Midbrain (tissue), 1 donor: ENCODE measurements at regions not wholly inside any gene's neighbourhood (a gene's known extent, or its start where the extent isn't known, plus 50 kb on each side); places are given as distances from the start of the nearest gene placed in this dataset.
A peak's percentile ranks its signal among the peaks of the same experiment; 100 is the strongest.

Experiments used
- DNase-seq: peaks from one replicate; lab custom pipeline; 2025; lab: John Stamatoyannopoulos, UW

DNA sequence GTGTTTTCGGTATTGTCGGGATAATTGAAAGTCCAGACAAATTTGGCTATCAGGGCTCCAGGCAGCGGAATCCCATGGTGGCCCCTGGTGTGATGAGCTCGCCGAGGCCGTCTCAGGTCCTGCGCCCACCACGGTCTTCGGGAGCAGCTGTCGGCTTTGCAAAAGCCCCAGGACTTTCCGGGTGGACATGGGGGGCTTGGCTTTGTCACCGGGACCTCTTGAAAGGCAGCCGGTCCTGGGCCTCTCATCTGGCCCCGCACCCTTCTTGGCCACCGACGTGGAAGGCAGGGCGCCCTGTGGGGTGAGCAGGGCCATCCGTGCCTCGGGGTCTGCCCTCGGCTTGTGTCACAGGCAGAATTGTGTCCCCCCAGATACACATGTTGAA lies 87.1 kb upstream of the ACTRT2 start:
- no peak for DNase-seq

GRCh38 chr1:2934642-2935081 lies 86.6 kb upstream of the ACTRT2 start:
- no peak for DNase-seq

DNA sequence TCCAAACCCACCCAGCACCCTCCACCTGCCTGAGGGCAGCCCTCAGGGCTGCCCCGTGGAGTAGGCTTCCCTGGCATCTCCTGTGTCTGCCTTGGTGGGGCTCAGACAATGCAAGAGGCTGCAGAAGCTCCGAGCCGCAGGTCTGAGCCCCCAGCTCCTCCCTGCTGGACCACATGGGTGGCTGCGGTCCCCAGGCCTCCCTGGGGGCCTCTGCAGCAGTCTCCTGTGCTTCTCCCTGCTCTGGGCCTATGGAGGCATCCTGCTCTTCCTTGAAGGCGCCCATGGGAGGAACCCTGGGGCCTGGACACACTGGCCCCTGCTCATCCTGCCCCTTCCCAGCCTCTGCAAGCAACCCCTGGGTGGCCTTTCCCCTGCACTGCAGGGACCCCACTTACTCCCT lies 86.1 kb upstream of the ACTRT2 start:
- no peak for DNase-seq

DNA sequence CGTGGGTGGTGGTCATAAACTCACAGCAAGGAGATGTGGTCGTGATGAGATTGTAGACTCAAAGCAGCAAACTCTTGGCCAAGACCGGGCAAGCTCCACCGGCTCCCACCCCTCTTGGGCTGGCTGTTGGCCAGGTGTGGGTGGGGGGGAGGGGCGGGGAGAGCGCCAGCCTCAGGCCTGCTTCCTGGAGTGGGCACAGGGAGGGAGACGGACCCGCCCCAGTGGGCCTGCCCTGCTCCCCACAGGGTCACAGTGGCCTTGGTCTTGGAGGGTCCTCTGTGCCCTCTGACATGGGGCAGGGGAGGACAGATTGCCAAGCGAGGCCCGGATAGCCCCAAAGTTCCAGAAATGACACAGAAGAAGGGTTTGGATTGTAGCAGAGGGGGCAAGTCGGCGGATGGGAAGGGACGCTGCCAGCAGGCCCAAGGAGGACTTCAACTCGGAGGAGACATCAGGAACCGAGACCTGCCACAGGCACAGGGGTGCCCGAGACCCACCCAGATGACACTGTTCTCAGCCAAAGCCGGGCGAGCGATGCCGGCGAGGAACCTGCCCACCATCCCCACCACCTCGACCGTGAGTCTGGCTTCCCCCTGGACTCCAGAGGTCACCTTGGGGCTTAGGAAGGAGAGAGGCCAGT lies 85.4 kb upstream of the ACTRT2 start:
- no peak for DNase-seq

GRCh38 chr1:2936559-2937515 lies 84.4 kb upstream of the ACTRT2 start:
- no peak for DNase-seq

GRCh38 chr1:2937805-2938204 lies 83.5 kb upstream of the ACTRT2 start:
- DNase-seq: no peak

DNA sequence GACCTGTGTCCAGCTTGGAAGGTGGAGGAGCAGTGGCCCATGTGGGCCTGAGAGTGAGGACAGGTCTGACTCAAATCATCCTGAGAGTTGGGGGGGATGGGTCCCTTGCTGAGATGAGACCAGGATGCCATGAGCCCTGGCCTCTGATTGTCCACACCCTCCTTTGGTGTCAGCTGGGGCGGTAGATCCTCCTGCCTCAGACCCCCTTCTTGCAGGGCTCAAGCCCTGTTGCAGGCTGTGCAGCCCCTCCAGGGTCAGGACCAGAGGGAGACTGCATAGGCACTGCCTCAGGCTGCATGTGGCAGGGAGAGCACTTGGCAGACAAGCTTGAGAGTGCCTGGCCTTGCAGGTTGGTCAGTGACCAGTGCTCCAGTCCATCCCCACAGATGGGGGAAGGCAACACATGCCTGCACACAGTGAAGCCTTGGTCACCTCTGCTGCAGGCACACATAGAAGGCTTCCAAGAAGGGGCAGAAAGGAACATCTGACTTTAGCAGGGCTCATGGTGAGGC lies 82.2 kb upstream of the ACTRT2 start:
- DNase-seq: no peak

GRCh38 chr1:2940178-2940577 lies 81.1 kb upstream of the ACTRT2 start:
- DNase-seq: no peak

DNA sequence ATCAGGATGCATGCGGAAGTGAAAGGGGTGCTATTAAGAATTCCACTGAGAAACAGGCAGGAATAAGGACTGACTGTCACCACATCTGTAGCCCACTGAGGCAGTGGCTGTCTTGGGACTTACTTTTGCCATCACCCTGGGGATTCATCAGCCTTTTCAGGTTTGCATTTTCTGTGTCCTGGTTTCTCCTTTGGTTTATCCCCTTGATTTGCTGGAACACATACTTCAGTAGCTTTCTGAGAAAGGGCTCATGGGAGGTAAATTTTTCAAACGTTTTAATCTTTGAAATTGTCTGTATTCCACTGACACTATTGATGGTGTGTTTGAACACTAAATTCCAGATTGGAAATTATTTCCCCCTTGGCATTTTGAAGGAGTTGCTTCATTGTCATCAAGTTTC lies 80.2 kb upstream of the ACTRT2 start:
- no peak for DNase-seq

DNA sequence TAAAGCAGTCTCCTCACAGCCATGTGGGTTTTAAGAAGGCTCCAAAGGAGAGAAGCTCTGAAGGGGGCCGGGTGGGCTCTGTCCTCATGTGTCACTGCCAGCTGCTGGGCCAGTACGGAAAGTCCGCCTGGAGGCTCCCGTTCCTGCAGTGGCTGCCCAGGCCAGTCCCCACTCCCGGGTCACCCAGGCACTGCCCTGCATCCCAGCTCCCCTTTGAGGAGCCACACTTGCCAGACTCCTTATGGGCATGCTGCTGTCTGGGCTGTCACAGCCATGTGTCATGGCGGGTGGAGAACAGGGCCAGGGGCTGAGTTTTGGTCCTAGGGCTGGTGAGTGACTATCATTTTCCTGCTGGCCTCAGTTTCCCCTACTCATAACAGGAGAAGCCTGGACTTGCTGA lies 79.4 kb upstream of the ACTRT2 start:
- no peak for DNase-seq

DNA sequence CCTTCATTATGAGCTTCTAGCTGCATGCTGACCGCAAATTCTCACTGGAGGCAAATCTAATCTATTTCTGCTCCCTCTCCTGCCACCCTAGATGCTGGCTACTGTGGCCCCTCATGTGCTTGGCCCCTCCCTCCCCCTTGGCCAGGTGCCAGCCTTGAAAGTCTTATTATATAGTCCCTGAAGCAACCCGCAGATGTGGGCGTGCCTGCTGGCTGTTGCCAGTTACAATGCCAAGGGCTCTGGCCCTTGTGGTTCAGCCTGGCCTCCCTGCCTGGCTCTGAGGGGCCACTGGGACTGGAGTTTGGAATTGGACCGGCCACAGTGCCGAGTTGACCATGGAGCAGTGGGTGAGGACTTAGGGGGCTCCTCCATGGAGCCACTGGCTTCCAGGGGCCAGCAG lies 78.9 kb upstream of the ACTRT2 start:
- DNase-seq: no peak

- DNase-seq: no peak
Observed at GRCh38 chr1:2943686-2944260, 77.5 kb upstream of the ACTRT2 start.

- no peak for DNase-seq
Observed at GRCh38 chr1:2944705-2945104, 76.6 kb upstream of the ACTRT2 start.

DNA sequence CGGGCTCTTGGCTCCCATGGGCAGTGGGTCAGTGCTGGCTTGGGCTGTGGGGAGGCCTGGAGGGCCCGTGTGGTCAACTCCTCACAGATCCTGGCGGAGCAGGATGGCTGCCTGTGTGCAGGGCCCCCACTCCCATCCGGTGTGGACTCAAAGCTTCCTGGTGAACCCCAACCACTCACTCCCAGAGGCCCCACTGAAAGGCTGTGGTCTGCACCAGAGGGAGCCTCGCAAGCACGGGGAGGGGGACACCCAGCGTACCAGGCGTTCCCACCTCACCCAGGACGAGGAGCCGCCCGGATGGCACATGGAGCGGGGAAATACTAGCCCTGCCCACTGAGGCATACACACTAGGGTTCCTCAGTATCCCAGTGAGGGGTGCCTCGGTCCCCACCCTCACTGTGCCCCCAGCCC lies 75.4 kb upstream of the ACTRT2 start:
- no peak for DNase-seq

GRCh38 chr1:2946291-2946690 lies 75.0 kb upstream of the ACTRT2 start:
- no peak for DNase-seq

DNA sequence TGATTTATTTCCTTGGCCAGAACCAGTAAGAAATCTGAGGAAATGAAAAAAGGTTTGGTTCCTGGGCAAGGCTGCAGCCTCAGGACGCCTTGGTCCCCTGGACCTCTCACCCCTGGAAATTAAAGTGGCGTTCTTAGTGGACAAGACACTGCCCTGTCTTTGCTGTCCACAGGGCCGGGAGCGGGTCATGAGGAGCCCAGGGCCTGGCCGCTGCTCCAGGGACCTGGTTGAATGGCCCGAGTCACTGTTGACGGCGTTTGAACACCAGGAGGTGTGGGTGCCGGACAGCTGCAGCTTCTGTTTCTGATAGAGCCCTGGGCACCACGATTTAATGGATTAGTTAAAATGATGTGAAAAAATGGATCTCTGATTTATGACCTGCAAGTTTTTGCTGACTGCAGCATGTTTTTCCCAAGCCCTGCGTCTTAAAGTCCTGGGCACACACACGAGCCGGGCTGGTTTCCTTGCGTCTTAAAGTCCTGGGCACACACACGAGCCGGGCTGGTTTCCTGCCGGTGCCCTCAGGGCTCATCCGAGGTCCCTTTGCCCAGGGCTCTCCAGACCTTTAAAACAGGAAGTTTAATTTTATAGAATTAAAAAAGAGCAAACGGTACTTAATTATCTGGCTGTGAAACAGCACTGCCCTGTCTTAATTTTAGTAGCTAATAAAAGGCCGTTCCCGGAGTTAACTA lies 74.1 kb upstream of the ACTRT2 start:
- no peak for DNase-seq

GRCh38 chr1:2948001-2948750 lies 73.1 kb upstream of the ACTRT2 start:
- no peak for DNase-seq

GRCh38 chr1:2948751-2949680 lies 72.3 kb upstream of the ACTRT2 start:
- DNase-seq: peak; percentile 44

- no peak for DNase-seq
Observed at GRCh38 chr1:2949966-2950925, 71.0 kb upstream of the ACTRT2 start.
